ENCODE measurements at regions not wholly inside any gene's neighbourhood (a gene's known extent, or its start where the extent isn't known, plus 50 kb on each side); places are given as distances from the start of the nearest gene placed in this dataset.

DNA sequence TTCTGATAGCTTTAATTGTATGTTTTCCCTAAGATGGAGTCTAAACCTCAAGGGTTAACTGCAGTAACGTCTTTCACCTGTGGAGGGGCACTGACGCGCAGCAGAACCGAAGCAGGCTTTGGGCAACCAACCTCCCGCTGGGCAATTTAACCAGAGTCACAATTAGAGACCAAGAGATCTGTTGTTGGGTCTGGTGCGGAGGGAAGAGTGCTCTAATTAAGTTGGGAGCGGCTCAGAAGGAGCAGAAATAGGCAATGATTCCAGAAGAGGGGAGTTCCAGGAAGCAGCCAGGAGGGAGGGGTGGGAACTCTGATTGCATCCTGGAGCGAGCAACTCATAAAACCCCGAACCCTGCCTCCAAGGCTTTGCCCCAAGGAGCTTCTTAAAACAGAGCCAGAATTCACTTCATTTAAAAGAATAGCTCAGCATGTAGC lies 245.8 kb downstream of the PAX3 start:
- TF ChIP-seq, protein P1, sequence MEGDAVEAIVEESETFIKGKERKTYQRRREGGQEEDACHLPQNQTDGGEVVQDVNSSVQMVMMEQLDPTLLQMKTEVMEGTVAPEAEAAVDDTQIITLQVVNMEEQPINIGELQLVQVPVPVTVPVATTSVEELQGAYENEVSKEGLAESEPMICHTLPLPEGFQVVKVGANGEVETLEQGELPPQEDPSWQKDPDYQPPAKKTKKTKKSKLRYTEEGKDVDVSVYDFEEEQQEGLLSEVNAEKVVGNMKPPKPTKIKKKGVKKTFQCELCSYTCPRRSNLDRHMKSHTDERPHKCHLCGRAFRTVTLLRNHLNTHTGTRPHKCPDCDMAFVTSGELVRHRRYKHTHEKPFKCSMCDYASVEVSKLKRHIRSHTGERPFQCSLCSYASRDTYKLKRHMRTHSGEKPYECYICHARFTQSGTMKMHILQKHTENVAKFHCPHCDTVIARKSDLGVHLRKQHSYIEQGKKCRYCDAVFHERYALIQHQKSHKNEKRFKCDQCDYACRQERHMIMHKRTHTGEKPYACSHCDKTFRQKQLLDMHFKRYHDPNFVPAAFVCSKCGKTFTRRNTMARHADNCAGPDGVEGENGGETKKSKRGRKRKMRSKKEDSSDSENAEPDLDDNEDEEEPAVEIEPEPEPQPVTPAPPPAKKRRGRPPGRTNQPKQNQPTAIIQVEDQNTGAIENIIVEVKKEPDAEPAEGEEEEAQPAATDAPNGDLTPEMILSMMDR (IDR thresholded peaks at IDR 0.05) = no peak
- TF ChIP-seq POLR2A (IDR thresholded peaks at IDR 0.05) = no peak
